GM12892 (cell line): ENCODE measurements at regions not wholly inside any gene's neighbourhood (a gene's known extent, or its start where the extent isn't known, plus 50 kb on each side); places are given as distances from the start of the nearest gene placed in this dataset.

Experiments
- POLR2A ChIP-seq: IDR thresholded peaks from 2 replicates; pipeline ENCODE4 v1.6.1; 2011; ENCODE audit warnings: low read depth, low read length, control low read depth
- POLR2AphosphoS5 ChIP-seq: IDR thresholded peaks from 2 replicates; pipeline ENCODE4 v1.6.1; 2011; ENCODE audit warnings: low read depth, low read length, control low read depth

DNA sequence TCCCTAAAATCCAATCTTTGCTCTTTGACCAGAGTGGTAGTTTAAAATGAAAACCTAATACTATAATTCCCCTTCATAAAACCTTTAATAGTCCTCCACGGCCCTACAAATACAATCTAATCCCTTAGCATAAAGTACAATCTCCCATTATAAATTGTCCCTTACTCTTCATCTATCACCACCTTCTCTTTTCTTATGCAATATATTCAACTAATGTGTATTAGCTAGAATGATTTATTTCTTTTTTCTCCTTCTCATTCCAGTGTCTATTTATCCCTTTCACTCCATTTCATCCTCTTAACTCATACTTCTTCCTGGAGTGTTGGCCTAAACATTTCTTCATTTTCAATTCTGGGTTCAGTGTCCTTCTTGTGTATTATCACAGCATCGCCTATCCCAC is 872.1 kb upstream of the PCDH20 start:
- TF ChIP-seq POLR2AphosphoS5 (no peak), POLR2A (no peak)
